ENCODE measurements at regions not wholly inside any gene's neighbourhood (a gene's known extent, or its start where the extent isn't known, plus 50 kb on each side); places are given as distances from the start of the nearest gene placed in this dataset.
"Not testable (repeated sequence)": the region's sequence is repeated elsewhere in the genome, so short reads cannot be mapped to it uniquely, and the experiment has no call there.

DNA sequence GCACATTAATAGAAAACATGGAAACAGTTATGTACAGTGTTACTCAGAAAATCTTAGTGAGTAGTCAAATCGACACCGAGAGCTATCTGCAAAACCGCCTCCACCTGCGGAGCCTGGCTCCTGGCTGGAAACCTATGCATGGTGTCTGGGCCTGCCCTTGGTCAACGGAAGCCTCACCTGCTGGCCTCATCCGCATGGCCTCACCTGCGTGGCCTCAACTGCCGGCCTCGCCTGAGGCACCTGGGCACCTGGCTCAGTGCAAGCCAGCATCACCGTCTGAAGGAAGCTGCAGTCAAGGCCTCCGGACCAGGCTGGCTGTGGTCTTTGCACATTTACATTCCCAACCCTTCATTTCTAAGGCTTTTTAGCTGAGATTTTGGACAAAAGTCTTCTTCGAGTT, 352.1 kb downstream of the POM121L12 start:
- no peak for DNase-seq (ENCODE audit: low read depth)

DNA sequence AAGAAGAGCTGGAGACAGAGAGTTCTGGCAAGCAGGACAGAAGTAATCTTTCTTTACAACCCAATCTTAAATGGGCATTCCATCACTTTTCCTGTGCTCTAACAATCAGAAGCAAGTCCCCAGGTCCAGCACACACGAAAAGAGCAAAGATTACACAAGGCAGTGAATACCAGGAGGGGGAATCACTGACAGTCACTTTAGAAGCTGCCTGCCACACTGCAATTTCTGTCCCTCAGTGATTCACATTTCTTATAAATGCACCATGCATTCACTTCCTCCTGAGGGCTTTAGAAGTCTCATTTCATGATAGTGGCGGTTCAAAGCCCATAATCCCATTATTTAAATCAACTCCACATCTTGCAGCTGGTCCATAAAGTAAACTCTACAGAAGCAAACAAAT, 362.5 kb downstream of the POM121L12 start:
- no peak for DNase-seq (ENCODE audit: low read depth)

DNA sequence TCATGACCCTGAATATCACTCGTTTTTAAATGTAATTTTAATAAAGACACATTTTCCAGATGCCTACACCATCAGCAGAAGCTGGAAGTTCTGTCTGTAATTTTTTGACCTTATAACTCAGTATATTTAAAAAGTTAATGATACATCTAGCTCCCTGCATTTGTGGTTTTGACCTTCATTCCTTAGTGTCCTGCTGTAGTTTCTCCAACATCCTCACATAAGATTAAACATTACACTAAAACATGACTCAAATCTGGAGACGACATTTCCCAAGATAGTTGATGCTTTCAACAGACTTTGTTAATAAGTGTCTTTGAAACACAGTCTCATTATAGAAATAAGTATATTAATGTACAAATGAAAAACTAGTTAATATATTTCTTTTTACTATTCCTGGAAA, 363.1 kb downstream of the POM121L12 start:
- DNase-seq (ENCODE audit: low read depth), result no peak

DNA sequence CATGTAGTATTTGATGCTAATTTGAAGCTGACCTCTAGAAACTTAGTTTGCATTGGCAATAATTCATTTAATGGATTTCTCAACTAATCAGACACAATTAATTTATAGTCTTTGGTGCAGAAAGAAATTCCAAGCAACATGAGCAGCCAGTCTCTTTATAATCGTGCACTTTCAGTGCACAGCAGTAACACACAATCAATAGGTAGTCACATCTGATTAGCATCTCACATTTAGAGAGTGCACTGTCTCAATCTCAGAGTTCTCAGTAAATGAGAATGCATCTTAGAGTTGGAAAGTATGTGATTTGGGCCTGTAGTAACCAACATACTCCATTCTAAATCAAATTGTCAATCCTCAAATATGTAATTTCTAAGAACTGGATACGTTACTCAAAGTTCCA, 377.6 kb downstream of the POM121L12 start:
- DNase-seq (ENCODE audit: low read depth), result no peak

DNA sequence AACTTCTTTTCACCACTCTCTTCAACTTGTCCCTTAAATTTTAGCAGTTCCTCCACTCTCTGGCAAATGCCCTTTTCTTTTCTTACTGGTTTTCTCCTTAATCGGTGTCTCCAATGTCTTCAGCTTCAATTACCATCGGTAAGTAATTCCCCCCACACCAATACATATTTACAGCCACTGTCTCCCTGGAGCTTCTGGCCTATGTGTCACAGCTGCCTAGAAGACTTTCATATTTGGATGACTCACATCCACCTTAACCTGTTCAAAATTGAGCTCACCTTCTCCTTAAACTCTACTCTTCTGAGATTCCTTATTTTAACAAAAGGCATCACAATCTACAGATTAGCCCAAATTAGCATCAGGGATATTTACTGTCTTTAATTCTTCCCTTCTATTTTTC, 380.4 kb downstream of the POM121L12 start:
- no peak for DNase-seq (ENCODE audit: low read depth)

DNA sequence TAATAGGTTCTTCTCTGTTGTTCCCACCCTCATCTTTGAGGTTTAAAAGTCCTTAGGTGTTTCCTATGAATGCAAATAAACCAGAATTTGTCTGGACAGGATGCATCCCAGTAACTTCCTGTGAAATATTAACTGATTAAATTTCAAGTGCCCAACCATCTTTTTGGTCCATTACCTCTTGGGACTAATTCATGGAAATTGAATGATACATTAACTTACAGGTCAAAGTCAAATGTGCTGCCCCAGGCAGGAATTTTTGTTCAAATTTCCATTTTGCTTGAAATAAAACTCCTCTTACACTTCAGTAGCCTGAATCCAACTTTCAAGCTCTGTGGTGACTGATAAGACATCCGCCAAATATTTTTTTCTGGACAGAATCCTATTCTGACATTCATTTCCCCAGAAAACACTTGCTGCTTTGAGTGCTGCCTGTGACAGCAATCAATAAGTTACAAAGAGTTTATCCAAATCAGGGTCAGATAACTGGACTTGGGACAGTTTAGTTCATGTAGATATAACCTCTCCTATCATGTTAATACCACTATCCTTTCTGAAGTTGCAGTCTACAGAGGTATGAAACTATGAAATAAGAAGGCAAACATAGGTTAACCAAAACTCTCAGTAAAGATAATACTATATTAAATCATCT, 383.5 kb downstream of the POM121L12 start:
- no peak for DNase-seq (ENCODE audit: low read depth)

DNA sequence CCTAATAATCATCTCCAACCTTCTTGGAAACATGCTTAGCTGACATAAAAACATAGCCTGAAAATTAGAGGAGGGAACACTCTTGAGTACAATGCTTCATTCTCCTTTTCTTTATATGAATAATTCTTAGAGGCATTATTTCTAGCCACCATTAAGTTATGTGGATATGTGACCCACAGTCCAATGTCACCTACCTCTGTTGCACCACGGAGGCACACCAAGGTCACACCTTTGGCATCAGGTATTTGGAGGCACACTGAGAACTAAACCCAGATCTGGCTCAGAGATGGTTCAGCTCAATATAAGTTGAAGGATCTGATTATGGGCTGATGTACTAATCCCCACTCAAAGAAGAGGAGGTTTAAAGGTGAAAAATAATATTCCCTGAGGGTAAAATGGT, 385.1 kb downstream of the POM121L12 start:
- no peak for DNase-seq (ENCODE audit: low read depth)

DNA sequence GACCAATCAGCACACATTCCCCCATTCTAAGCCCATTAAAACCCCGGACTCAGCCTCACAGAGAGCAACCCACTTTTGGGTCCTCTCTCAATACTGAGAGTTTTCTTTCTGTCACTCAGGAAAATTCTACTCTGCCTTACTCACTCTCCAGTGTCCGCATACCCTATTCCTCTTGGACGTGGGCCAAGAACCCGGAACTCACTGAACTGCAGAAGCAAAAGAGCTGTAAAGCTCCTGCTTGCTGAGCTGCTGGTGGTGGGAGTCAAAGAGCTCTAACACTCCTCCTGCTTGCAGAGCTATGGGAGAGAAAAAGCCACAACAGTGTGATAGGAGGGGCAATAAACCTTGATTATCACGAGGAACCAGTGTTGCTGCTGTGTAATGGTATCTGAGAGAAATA, 386.9 kb downstream of the POM121L12 start:
- DNase-seq (ENCODE audit: low read depth), result no peak

DNA sequence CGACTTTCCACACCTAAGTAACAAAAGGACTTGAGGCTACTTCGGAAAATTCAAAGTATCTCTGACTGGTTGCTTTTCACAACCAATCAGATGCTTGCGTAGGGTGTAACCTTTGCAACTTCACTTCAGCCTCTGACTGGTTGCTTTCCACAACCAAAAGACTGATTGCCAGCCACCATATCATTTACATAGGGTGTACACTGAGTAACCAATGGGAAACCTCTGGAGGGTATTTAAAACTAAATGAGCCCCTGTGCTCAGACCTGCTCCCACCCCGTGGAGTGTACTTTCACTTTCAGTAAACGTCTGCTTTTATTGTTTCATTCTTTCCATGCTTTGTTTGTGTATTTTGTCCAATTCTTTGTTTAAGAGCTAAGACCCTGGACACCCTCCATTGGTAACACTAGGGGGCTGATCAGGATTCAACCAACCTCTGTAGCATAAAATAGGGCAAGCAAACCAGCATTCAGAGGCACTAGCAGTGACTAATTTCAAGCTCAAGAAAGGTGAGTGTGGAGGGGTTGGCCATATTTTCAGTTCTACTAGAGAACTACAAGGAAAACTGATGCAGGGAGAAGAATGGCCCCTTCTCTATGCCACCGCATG, 390.8 kb downstream of the POM121L12 start:
- DNase-seq (ENCODE audit: low read depth), result no peak

DNA sequence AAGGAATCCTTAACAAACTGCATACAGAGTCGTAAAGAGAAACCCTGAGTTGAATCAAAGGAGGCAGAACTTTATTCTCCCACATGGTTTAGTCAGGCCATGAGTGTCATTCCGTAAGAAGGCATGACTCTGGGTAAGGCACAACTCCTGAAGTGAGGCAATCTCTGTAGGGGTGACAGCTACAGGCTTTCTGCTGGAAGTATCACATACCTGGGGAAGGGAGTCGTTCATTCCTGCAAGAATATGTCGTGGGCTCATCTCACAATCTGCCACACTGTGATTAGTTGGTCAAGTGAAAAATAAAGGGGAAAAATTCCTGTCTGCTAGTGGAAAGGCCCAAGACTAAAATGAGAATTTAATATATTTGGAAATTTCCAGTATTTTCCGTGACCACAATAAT, 392.6 kb downstream of the POM121L12 start:
- no peak for DNase-seq (ENCODE audit: low read depth)

DNA sequence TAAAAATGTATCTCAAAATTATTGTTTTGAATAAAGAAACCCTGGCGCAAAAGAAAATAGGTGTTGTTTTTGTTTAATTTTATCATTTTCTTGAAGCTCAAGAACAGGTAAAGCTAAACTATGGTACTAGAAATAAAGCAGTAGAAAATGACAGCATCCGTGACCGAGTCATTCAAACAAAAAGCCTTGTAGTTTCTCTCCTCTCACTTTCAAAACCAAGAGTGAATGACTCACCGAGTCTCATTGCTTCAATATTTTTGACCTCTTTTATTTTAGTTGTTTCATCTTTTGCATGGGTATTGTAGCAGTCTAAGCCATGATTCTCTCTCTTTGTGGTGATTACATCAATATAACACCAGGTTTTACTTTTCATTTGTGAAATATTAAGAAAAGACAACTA, 396.5 kb downstream of the POM121L12 start:
- DNase-seq (ENCODE audit: low read depth), result no peak

DNA sequence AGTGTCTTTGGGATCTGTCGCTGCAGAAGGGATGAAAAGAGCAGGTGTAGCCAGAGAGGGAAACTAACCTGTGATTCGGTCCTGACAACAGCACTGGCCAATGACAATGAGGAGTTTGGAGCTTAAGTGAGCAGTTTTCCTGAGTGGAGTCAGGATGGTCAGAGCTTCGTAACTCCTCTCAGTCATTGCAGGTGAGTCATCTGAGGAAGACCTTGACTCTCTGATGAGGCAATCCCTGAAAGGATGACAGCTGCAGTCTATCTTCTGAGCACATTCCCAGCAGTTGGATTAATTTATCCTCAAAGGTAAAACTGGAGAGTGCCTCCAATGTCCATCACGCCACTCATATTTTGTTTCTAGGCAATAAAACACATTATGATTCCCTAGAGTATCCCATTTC, 401.9 kb downstream of the POM121L12 start:
- no peak for DNase-seq (ENCODE audit: low read depth)

DNA sequence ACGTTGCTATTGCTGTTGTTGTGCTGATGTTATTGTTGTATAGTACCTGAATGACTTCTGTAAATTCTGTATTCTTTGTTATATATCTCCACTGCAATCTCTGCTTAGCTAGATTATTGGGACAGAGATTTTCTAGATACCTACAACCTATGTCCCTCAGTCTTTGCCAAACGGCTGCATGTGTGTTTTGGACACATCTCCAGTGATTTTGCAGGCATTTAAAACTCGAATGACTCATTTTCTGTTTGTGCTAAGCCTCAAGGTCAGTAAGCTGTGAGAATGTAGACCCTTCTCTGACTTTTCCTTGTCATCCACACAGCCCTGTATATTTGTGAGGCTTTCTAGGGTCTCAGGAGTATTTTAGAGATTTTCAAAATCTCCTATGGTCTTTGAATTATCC, 410.7 kb downstream of the POM121L12 start:
- DNase-seq (ENCODE audit: low read depth), result no peak

DNA sequence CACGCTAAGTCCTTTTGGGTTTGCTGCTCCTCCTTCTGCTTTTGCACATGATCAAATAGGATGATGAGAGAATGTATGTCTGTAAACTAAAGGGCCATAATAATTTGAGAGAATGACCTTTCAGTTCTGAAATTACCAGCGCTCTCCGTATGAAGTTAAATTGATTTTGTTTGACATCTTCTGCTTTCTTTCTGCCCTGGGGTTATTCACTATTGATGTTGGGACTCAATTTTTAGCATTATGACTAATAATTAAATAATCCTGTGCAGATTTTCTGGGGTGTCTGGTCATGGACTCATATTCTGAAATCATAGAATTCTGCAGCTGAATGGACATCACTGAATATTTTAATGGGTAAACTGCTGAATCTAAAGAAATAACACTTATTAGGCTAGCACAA, 423.2 kb downstream of the POM121L12 start:
- no peak for DNase-seq (ENCODE audit: low read depth)

DNA sequence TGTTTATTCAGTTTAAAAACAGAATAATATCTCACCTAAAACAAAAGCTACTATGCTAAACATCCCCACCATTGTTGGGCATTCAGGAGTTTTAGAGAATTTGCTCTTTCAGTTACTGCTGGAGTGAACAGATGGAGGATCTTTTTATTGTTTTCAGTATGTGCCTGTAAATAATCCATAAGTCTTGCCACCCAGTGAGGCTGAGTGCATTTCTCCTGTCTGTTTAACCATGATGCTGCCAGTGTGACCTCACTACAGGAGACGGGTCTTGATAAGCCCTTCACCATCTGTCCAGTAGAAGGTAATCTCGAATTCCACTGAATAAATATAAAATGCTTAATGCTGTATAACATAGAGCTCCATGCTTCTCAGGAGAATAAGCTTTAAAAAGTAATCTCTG, 430.9 kb downstream of the POM121L12 start:
- no peak for DNase-seq (ENCODE audit: low read depth)

DNA sequence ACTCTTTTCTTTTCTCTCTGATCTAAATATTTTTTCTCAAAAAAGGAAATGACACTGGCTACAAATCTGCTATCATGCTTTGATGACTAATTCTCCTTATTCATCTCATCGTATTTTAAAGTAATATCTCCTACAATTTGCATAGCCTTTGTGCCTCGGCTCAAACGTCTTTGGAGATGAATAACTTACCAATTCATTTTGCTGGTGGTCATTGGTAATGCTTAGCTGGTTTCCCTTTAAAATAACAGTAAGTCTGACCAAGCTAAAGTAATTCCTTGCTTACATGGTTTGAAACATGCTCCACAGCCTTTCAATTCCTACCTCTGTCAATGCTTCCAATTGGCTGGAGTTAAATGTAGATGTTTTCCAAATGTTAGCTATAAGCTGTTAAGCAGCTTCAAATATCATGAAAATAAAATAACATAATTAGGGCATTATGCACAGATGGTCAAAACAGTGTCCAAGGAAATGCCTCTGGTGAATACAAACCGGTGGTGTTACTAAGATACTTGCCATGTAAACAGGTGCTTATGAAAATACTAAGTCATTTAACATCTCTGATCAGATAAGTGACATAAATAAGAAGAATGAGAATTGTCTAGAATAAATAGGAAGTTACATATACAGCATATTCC, 435.0 kb downstream of the POM121L12 start:
- no peak for DNase-seq (ENCODE audit: low read depth)

DNA sequence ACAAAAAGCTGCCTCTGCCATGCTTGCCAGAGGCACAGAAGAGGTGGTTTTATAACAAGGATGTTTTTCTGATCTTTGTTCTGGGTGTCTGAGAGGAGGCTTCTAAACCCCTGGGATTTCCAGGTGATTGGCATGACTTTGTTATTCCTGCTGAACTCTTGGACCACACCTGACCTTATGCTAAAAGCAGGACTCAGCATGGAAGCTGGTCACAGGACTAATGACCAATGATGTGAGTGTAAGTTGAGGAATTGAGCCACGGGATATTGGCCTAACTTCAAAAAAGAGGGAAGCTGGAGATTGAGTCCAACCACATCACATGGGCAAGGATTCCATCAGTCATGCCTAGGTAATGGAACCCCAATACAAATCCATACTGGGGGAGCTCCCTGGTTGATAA, 437.9 kb downstream of the POM121L12 start:
- no peak for DNase-seq (ENCODE audit: low read depth)

DNA sequence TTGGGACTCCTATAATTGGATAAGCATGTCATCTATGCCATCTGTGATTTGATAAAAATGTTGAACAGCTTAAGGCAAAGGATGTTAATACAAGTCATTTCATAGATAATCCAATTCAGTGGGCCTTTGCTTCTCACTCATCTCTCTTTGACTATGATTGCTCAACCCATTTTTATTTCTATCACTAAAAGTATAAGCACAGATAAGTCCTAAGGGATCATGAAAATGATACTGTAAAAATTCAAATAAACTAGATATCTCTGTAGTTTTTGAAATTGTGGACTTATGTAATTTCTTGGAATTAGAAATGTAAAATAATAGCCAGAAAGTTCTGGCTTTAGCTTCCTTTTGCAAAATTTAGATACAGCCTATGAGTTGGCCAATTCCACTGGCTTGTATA, 440.3 kb downstream of the POM121L12 start:
- DNase-seq (ENCODE audit: low read depth), result no peak

DNA sequence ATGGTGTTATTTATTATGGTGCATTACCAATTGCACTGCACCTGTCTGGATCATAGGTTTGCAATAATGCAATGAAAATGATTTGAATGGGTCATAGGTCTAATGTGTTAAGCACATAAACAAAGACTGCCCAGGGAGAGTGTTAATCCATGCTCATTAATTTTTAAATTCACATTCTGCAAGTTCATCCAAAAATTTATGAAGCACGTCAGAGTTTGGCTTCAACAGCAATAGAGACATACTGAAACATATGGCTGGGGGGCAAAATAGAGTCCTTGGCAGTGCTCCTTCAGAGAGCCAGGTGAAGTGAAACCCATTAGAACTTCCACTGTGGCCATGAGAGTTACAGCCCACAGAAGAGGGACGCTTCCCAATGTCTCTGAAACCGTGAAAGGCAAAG, 441.1 kb downstream of the POM121L12 start:
- no peak for DNase-seq (ENCODE audit: low read depth)

DNA sequence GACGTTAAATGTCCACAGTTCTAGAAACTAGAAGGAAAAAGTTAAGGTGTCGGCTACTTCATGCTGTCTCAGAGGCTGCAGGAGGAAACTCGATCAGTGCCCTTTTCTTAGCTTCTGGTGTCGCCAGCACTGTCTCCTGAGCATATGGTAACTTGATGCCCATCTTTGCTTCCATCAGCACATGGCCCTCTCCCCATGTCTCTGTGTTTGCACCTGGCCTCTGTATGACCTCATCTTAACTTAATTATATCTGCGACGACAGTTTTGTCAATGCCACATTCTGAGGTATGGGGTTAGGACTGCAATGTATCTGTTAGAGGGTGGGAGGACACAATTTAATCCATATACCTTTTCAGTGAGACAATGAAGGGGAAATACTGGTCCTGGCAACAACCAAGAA, 449.9 kb downstream of the POM121L12 start:
- no peak for DNase-seq (ENCODE audit: low read depth)

DNA sequence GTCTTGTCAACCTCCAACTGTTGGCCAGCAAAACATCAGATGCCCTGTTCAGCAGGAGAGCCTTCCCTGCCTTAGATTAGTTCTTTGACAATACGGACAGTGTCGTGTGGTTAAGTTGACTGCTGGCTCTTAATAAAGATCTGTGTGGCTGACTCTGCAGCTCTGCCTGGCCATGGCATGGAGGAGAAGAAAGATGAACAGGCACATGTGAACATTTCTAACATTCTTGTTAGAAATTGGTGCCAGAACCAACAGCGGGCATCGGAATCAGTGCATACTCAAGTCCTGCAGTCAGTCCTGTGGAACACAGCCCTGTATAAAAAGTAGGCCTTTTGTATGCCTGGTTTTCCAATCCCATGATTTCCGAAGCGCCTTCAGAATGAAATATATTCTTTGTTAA, 455.6 kb downstream of the POM121L12 start:
- peak; percentile 17 for DNase-seq (ENCODE audit: low read depth)

DNA sequence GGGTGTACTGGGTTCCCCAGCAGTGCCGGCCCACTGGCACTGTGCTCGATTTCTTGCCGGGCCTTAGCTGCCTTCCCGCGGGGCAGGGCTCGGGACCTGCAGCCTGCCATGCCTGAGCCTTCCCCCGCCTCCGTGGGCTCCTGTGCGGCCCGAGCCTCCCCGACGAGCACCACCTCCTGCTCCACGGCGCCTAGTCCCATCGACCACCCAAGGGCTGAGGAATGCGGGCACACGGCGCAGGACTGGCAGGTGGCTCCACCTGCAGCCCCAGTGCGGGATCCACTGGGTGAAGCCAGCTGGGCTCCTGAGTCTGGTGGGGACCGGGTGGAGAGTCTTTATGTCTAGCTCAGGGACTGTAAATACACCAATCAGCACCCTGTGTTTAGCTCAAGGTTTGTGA, 459.7 kb downstream of the POM121L12 start:
- not testable (repeated sequence) for DNase-seq (ENCODE audit: low read depth)

DNA sequence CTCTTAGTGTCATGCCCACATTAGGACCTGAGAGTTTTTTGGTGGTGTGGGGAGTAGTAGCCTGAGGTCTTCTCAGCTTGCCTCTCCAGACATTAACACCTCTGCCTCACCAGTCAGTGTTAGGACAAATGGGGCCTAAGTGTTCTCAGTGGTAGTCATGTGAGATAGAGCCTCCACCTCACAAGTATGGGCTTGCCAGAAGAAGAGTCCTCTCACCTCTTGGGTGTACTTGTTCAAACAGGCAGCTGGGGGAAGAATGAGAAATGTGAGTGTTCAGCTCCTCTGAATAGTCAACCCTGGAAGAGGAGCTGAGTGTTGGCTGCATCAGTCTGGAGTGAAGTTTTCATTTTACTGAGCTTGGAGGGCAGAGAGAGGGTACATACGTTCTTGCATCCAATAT, 464.6 kb downstream of the POM121L12 start:
- DNase-seq (ENCODE audit: low read depth), result no peak

DNA sequence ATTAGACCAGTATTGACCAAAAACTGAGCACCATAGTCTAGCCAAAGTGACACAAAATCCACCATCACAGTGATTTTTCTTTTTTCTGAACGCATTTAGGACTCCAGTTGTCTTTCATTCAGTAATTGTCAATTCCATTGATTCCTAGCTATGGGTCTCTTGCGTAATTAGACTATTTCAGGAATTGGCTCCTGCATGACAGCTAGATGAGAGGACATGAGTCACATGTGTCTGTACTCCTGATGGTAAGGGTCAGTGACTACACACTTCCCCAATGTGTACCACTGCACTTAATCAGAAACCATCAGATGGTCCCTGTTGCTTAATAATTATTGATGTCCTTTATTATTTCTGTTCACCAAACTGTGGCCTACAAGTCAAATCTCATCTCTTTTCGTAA, 469.5 kb downstream of the POM121L12 start:
- DNase-seq (ENCODE audit: low read depth), result no peak

All from forelimb muscle (tissue), 1 donor.